ENCODE measurements at regions not wholly inside any gene's neighbourhood (a gene's known extent, or its start where the extent isn't known, plus 50 kb on each side); places are given as distances from the start of the nearest gene placed in this dataset.

DNA sequence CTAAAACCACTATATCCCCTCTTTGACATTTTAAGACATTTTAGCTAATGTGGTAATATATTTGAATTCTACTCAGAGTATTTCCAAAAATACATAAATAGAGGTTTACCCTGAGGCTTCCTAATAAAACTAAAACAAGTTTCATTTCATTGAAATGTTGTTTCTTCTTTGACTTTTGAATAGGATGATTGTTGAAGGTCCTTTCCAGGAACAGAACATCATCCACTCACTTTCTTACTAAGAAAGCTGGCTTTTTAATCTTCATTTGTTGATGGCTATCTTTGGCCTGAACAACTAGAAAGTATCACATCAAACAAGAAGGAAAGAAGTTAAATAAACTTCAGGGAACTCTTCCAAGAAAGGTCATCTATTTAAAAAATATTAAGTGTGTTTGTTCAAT is 169.7 kb downstream of the RAP2B start:
- no peaks in the 10 kb centered on the region for H3K9me3 Mint-ChIP-seq
- H3K4me3 Mint-ChIP-seq = no peak overlapping the region
- Histone ChIP-seq H3K4me2 (no peak overlapping the region), H4K20me1 (ENCODE audit: low read depth) (no peaks in the 10 kb centered on the region), H3K27me3 (no peaks in the 10 kb centered on the region), H3K9me3 (ENCODE audit: low read depth) (no peaks in the 10 kb centered on the region), H3K27ac (no peak overlapping the region), H3K4me3 (no peak overlapping the region), H3K36me3 (no peaks in the 10 kb centered on the region), H3K4me1 (no peaks in the 10 kb centered on the region), H3K79me2 (ENCODE audit: low read depth) (no peaks in the 10 kb centered on the region), H3K9ac (no peak overlapping the region), H2AFZ (replicated peaks) (no peak overlapping the region), H3F3A (ENCODE audit: low read depth) (no peaks in the 10 kb centered on the region)
- no peaks in the 10 kb centered on the region for H3K27me3 Mint-ChIP-seq (ENCODE audit: insufficient read depth, low read depth)
- no peak for DNase-seq (ENCODE audit: low spot score)
- TF ChIP-seq CTCF (IDR thresholded peaks at IDR 0.05) = no peak
- no peak for TF ChIP-seq EZH2 (IDR thresholded peaks at IDR 0.05)
- TF ChIP-seq EZH2phosphoT487 (IDR thresholded peaks at IDR 0.05) = no peak
- peaks cover 2% of the 10 kb centered on the region for H3K4me1 Mint-ChIP-seq
- H3K36me3 Mint-ChIP-seq = no peaks in the 10 kb centered on the region
- no peak overlapping the region for H3K27ac Mint-ChIP-seq

DNA sequence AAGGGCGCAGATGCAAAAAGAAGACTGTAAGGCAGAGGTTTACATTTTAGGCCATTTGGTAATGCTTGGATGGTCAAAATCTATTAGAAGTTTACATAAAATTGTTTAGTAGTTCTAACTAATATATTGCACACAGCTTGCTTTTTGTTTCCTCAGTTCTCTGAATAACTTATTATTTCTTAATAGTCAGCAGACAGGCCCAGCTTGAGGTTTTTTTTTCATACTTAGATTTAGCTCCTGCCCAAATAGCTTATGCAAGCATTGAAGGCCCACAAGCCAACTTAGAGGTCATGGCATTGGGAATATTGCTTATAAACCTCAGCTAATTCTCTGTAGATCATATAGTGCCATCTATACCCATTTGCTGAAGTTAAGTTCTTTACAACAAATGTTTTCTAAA is 172.5 kb downstream of the RAP2B start:
- Histone ChIP-seq H3K9ac (no peak overlapping the region), H3K4me3 (no peak overlapping the region), H3K27me3 (no peaks in the 10 kb centered on the region), H3K4me2 (no peak overlapping the region), H3K4me1 (no peaks in the 10 kb centered on the region), H2AFZ (replicated peaks) (no peak overlapping the region), H4K20me1 (ENCODE audit: low read depth) (no peaks in the 10 kb centered on the region), H3K27ac (no peak overlapping the region), H3K36me3 (no peaks in the 10 kb centered on the region), H3K79me2 (ENCODE audit: low read depth) (no peaks in the 10 kb centered on the region), H3F3A (ENCODE audit: low read depth) (no peaks in the 10 kb centered on the region), H3K9me3 (ENCODE audit: low read depth) (no peaks in the 10 kb centered on the region)
- H3K9me3 Mint-ChIP-seq = no peaks in the 10 kb centered on the region
- H3K36me3 Mint-ChIP-seq = no peaks in the 10 kb centered on the region
- no peak overlapping the region for H3K4me3 Mint-ChIP-seq
- H3K27ac Mint-ChIP-seq = no peak overlapping the region
- DNase-seq (ENCODE audit: low spot score) = no peak
- TF ChIP-seq EZH2phosphoT487 (IDR thresholded peaks at IDR 0.05) = no peak
- TF ChIP-seq CTCF (IDR thresholded peaks at IDR 0.05) = no peak
- TF ChIP-seq EZH2 (IDR thresholded peaks at IDR 0.05) = no peak
- H3K27me3 Mint-ChIP-seq (ENCODE audit: insufficient read depth, low read depth) = no peaks in the 10 kb centered on the region
- peaks cover 2% of the 10 kb centered on the region for H3K4me1 Mint-ChIP-seq

GRCh38 chr3:153337369-153337768 is 175.3 kb downstream of the RAP2B start:
- H3K4me1 ChIP-seq = no peaks in the 10 kb centered on the region
- no peaks in the 10 kb centered on the region for H3K36me3 Mint-ChIP-seq
- DNase-seq (ENCODE audit: low spot score) = no peak
- no peaks in the 10 kb centered on the region for H3K27me3 ChIP-seq
- H3K27ac ChIP-seq = no peak overlapping the region
- no peak overlapping the region for H3K4me3 ChIP-seq
- H3K9ac ChIP-seq = no peak overlapping the region
- no peaks in the 10 kb centered on the region for H3F3A ChIP-seq (ENCODE audit: low read depth)
- H3K36me3 ChIP-seq = no peaks in the 10 kb centered on the region
- no peaks in the 10 kb centered on the region for H3K9me3 ChIP-seq (ENCODE audit: low read depth)
- H3K9me3 Mint-ChIP-seq = peaks cover 2% of the 10 kb centered on the region
- no peaks in the 10 kb centered on the region for H4K20me1 ChIP-seq (ENCODE audit: low read depth)
- no peak overlapping the region for H2AFZ ChIP-seq (replicated peaks)
- H3K79me2 ChIP-seq (ENCODE audit: low read depth) = no peaks in the 10 kb centered on the region
- no peak overlapping the region for H3K4me2 ChIP-seq
- no peaks in the 10 kb centered on the region for H3K27me3 Mint-ChIP-seq (ENCODE audit: insufficient read depth, low read depth)
- TF ChIP-seq EZH2 (IDR thresholded peaks at IDR 0.05) (no peak), CTCF (IDR thresholded peaks at IDR 0.05) (no peak), EZH2phosphoT487 (IDR thresholded peaks at IDR 0.05) (no peak)
- H3K4me3 Mint-ChIP-seq = no peak overlapping the region
- H3K27ac Mint-ChIP-seq = no peak overlapping the region
- H3K4me1 Mint-ChIP-seq = peaks cover 2% of the 10 kb centered on the region

- H3K27ac ChIP-seq = no peak overlapping the region
- H3K4me1 ChIP-seq = no peaks in the 10 kb centered on the region
- H3K9me3 Mint-ChIP-seq = peaks cover 2% of the 10 kb centered on the region
Observed at GRCh38 chr3:153338487-153338886, 176.5 kb downstream of the RAP2B start.

More at GRCh38 chr3:153338487-153338886, 176.5 kb downstream of the RAP2B start:
- no peak for TF ChIP-seq EZH2 (IDR thresholded peaks at IDR 0.05)
- TF ChIP-seq CTCF (IDR thresholded peaks at IDR 0.05) = no peak
- H2AFZ ChIP-seq (replicated peaks) = no peak overlapping the region
- no peak overlapping the region for H3K4me3 ChIP-seq
- H3K4me2 ChIP-seq = no peak overlapping the region
- H3K9me3 ChIP-seq (ENCODE audit: low read depth) = no peaks in the 10 kb centered on the region
- no peaks in the 10 kb centered on the region for H4K20me1 ChIP-seq (ENCODE audit: low read depth)
- Mint-ChIP-seq H3K27me3 (ENCODE audit: insufficient read depth, low read depth) (no peaks in the 10 kb centered on the region), H3K4me3 (no peak overlapping the region), H3K36me3 (no peaks in the 10 kb centered on the region), H3K4me1 (peaks cover 2% of the 10 kb centered on the region), H3K27ac (no peak overlapping the region)
- no peaks in the 10 kb centered on the region for H3K27me3 ChIP-seq
- no peaks in the 10 kb centered on the region for H3F3A ChIP-seq (ENCODE audit: low read depth)
- DNase-seq (ENCODE audit: low spot score) = no peak
- no peak overlapping the region for H3K9ac ChIP-seq
- no peaks in the 10 kb centered on the region for H3K79me2 ChIP-seq (ENCODE audit: low read depth)
- no peaks in the 10 kb centered on the region for H3K36me3 ChIP-seq
